ENCODE measurements at regions not wholly inside any gene's neighbourhood (a gene's known extent, or its start where the extent isn't known, plus 50 kb on each side); places are given as distances from the start of the nearest gene placed in this dataset.

- DNase-seq: no peak
These were observed 688.1 kb downstream of the BRD1 start for GRCh38 chr22:49139492-49140151.

- no peak for DNase-seq
These were observed 689.4 kb downstream of the BRD1 start for GRCh38 chr22:49138250-49138790.

- DNase-seq: no peak
These were observed 690.4 kb downstream of the BRD1 start for GRCh38 chr22:49137206-49137840.

GRCh38 chr22:49136816-49137180, 690.9 kb downstream of the BRD1 start:
- no peak for DNase-seq

- no peak for DNase-seq
These were observed 691.4 kb downstream of the BRD1 start for GRCh38 chr22:49136041-49136815.

GRCh38 chr22:49134076-49134475, 693.6 kb downstream of the BRD1 start:
- no peak for DNase-seq

- no peak for DNase-seq
These were observed 694.1 kb downstream of the BRD1 start for GRCh38 chr22:49133541-49133940.

- DNase-seq: no peak
These were observed 695.7 kb downstream of the BRD1 start for GRCh38 chr22:49132009-49132408.

GRCh38 chr22:49129736-49130135, 697.9 kb downstream of the BRD1 start:
- DNase-seq: no peak

- DNase-seq: no peak
These were observed 698.8 kb downstream of the BRD1 start for GRCh38 chr22:49128874-49129273.

GRCh38 chr22:49124608-49125007, 703.1 kb downstream of the BRD1 start:
- DNase-seq: no peak

- no peak for DNase-seq
These were observed 704.0 kb downstream of the BRD1 start for GRCh38 chr22:49123621-49124192.

GRCh38 chr22:49119551-49119952, 708.1 kb downstream of the BRD1 start:
- DNase-seq: no peak

GRCh38 chr22:49118065-49118464, 709.6 kb downstream of the BRD1 start:
- no peak for DNase-seq

GRCh38 chr22:49117486-49117885, 710.2 kb downstream of the BRD1 start:
- DNase-seq: no peak

GRCh38 chr22:49116486-49117120, 711.1 kb downstream of the BRD1 start:
- no peak for DNase-seq

GRCh38 chr22:49116021-49116420, 711.7 kb downstream of the BRD1 start:
- no peak for DNase-seq

GRCh38 chr22:49115197-49115596, 712.5 kb downstream of the BRD1 start:
- no peak for DNase-seq

GRCh38 chr22:49113758-49114157, 713.9 kb downstream of the BRD1 start:
- no peak for DNase-seq

- DNase-seq: no peak
These were observed 714.7 kb downstream of the BRD1 start for GRCh38 chr22:49112661-49113626.

GRCh38 chr22:49112176-49112575, 715.5 kb downstream of the BRD1 start:
- DNase-seq: no peak

GRCh38 chr22:49111085-49111484, 716.6 kb downstream of the BRD1 start:
- no peak for DNase-seq

Data from NCI-H1930 (cell line).